ENCODE measurements at regions not wholly inside any gene's neighbourhood (a gene's known extent, or its start where the extent isn't known, plus 50 kb on each side); places are given as distances from the start of the nearest gene placed in this dataset.

DNA sequence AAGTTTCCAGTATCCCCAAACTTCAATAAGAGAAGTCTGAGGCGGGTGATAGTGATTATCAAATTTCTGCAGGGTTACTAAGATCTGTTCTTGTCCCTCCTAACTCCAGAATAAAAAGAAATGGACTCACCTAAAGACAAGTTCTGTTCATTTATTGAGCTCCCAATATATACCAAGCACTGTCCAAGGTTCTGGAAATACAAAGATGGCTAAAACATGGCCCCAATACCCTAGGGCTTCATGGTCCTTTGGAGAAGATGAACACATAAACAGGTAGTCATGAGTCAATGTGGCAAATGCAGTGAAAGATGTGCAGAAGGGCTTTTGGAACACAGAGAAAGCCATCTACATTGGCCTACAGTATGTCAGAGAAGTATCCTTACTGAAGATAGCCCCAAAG, 231.2 kb downstream of the PPP1R2C start:
- Histone ChIP-seq H3K4me2 (ENCODE audit: low read length) (no peak overlapping the region), H3K27ac (ENCODE audit: low read length) (no peak overlapping the region), H3K9ac (ENCODE audit: low read length) (no peak overlapping the region), H3K79me2 (ENCODE audit: low read length) (no peaks in the 10 kb centered on the region), H4K20me1 (ENCODE audit: insufficient read depth, low read length) (no peaks in the 10 kb centered on the region), H3K27me3 (ENCODE audit: low read depth, low read length) (no peaks in the 10 kb centered on the region), H3K36me3 (replicated peaks; ENCODE audit: low read depth, low read length) (no peaks in the 10 kb centered on the region), H3K4me1 (ENCODE audit: low read length) (no peaks in the 10 kb centered on the region), H3K4me3 (ENCODE audit: low read length) (no peak overlapping the region), H3K9me3 (ENCODE audit: insufficient read depth, low read length) (no peaks in the 10 kb centered on the region), H2AFZ (ENCODE audit: low read depth, low read length) (no peak overlapping the region)
- no peak for TF ChIP-seq EZH2phosphoT487 (IDR thresholded peaks at IDR 0.05; ENCODE audit: low read depth)
- TF ChIP-seq, protein P1, sequence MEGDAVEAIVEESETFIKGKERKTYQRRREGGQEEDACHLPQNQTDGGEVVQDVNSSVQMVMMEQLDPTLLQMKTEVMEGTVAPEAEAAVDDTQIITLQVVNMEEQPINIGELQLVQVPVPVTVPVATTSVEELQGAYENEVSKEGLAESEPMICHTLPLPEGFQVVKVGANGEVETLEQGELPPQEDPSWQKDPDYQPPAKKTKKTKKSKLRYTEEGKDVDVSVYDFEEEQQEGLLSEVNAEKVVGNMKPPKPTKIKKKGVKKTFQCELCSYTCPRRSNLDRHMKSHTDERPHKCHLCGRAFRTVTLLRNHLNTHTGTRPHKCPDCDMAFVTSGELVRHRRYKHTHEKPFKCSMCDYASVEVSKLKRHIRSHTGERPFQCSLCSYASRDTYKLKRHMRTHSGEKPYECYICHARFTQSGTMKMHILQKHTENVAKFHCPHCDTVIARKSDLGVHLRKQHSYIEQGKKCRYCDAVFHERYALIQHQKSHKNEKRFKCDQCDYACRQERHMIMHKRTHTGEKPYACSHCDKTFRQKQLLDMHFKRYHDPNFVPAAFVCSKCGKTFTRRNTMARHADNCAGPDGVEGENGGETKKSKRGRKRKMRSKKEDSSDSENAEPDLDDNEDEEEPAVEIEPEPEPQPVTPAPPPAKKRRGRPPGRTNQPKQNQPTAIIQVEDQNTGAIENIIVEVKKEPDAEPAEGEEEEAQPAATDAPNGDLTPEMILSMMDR (IDR thresholded peaks at IDR 0.05; ENCODE audit: low read depth, low read length), result no peak

DNA sequence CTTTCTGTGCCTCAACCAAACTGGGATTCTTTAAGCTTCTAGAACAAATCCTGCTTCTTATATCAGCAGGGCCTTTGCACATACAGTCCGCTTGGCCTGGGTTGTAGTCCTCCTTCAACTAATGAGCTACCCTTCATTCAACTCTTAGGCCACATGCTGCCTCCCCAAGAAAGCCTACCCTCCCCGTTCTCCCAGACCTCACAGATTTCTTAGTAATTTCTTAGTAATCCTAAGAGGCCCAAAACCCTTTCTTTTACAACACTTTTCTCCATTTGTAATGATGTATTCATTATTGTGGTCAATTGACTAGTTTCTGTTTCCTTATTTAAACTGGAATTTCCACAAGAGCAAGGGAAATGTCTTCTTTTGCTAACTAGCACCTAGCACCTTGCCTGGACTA, 233.1 kb downstream of the PPP1R2C start:
- Histone ChIP-seq H4K20me1 (ENCODE audit: insufficient read depth, low read length) (no peaks in the 10 kb centered on the region), H3K4me3 (ENCODE audit: low read length) (no peak overlapping the region), H3K27ac (ENCODE audit: low read length) (no peak overlapping the region), H3K4me1 (ENCODE audit: low read length) (no peaks in the 10 kb centered on the region), H3K4me2 (ENCODE audit: low read length) (no peak overlapping the region), H3K9me3 (ENCODE audit: insufficient read depth, low read length) (no peaks in the 10 kb centered on the region), H3K9ac (ENCODE audit: low read length) (no peak overlapping the region), H3K36me3 (replicated peaks; ENCODE audit: low read depth, low read length) (no peaks in the 10 kb centered on the region), H2AFZ (ENCODE audit: low read depth, low read length) (no peak overlapping the region), H3K27me3 (ENCODE audit: low read depth, low read length) (no peaks in the 10 kb centered on the region), H3K79me2 (ENCODE audit: low read length) (no peaks in the 10 kb centered on the region)
- TF ChIP-seq, protein P1 (IDR thresholded peaks at IDR 0.05; ENCODE audit: low read depth, low read length), result no peak
- no peak for TF ChIP-seq EZH2phosphoT487 (IDR thresholded peaks at IDR 0.05; ENCODE audit: low read depth)

DNA sequence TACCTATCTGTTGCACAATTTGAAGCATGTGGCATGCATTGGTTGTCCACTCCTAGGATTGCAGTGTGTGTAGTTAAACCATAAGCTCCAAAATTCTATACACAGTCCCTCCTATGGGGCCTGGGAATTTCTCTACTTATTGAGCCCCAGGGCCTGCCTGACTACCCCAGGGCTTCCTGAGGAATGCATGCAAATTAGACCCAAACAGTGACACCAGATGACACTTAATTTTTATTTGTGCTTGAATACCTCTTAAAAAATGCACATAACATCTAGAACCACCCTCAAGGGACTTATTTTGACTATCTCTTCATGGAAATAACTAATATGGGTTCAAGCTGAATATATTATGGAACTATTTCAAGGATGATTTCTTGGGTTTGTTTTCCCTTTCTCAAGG, 236.4 kb downstream of the PPP1R2C start:
- no peak overlapping the region for H3K4me3 ChIP-seq (ENCODE audit: low read length)
- no peaks in the 10 kb centered on the region for H3K9me3 ChIP-seq (ENCODE audit: insufficient read depth, low read length)
- no peak overlapping the region for H2AFZ ChIP-seq (ENCODE audit: low read depth, low read length)
- H3K4me2 ChIP-seq (ENCODE audit: low read length), result no peak overlapping the region
- H3K36me3 ChIP-seq (replicated peaks; ENCODE audit: low read depth, low read length), result no peaks in the 10 kb centered on the region
- no peak overlapping the region for H3K9ac ChIP-seq (ENCODE audit: low read length)
- TF ChIP-seq, protein P1 (IDR thresholded peaks at IDR 0.05; ENCODE audit: low read depth, low read length), result no peak
- no peak for TF ChIP-seq EZH2phosphoT487 (IDR thresholded peaks at IDR 0.05; ENCODE audit: low read depth)
- H3K27me3 ChIP-seq (ENCODE audit: low read depth, low read length), result no peaks in the 10 kb centered on the region
- no peaks in the 10 kb centered on the region for H3K79me2 ChIP-seq (ENCODE audit: low read length)
- no peaks in the 10 kb centered on the region for H3K4me1 ChIP-seq (ENCODE audit: low read length)
- no peak overlapping the region for H3K27ac ChIP-seq (ENCODE audit: low read length)
- no peaks in the 10 kb centered on the region for H4K20me1 ChIP-seq (ENCODE audit: insufficient read depth, low read length)

DNA sequence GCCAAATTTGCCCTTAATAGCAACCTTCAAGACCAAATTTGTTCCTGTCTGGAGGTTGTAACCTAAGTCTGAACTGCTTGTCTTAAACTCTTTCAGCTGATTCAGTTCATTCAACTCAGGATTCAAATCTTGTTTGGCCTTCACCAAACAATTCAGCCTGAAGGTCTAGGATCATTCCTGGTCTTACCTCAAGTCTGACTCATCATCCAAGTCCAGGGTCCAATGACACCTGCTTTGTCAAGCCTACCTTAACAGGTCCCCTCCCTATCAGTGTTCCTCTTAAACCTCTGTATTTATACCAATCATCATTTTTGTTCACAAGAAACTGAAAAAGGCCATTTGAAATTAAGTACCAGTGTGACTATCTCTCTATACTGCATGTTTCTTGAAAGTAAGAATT, 237.8 kb downstream of the PPP1R2C start:
- Histone ChIP-seq H2AFZ (ENCODE audit: low read depth, low read length) (no peak overlapping the region), H3K36me3 (replicated peaks; ENCODE audit: low read depth, low read length) (no peaks in the 10 kb centered on the region)

More for the DNA sequence above, 237.8 kb downstream of the PPP1R2C start:
- H4K20me1 ChIP-seq (ENCODE audit: insufficient read depth, low read length), result no peaks in the 10 kb centered on the region
- H3K4me1 ChIP-seq (ENCODE audit: low read length), result no peaks in the 10 kb centered on the region
- TF ChIP-seq, protein P1 (IDR thresholded peaks at IDR 0.05; ENCODE audit: low read depth, low read length), result no peak
- no peak for TF ChIP-seq EZH2phosphoT487 (IDR thresholded peaks at IDR 0.05; ENCODE audit: low read depth)
- H3K79me2 ChIP-seq (ENCODE audit: low read length), result no peaks in the 10 kb centered on the region
- no peak overlapping the region for H3K4me2 ChIP-seq (ENCODE audit: low read length)
- no peaks in the 10 kb centered on the region for H3K9me3 ChIP-seq (ENCODE audit: insufficient read depth, low read length)
- H3K9ac ChIP-seq (ENCODE audit: low read length), result no peak overlapping the region
- H3K27me3 ChIP-seq (ENCODE audit: low read depth, low read length), result no peaks in the 10 kb centered on the region
- no peak overlapping the region for H3K27ac ChIP-seq (ENCODE audit: low read length)
- no peak overlapping the region for H3K4me3 ChIP-seq (ENCODE audit: low read length)

Measured in OCI-LY3 (cell line).